HG03159 (cell line): ENCODE measurements at regions not wholly inside any gene's neighbourhood (a gene's known extent, or its start where the extent isn't known, plus 50 kb on each side); places are given as distances from the start of the nearest gene placed in this dataset.
A peak's percentile ranks its signal among the peaks of the same experiment; 100 is the strongest.

Experiments used
- ATAC-seq: cut with Tn5 transposase; IDR thresholded peaks from one replicate; pipeline ENCODE4 v1.9.1; 2021; ENCODE audit warnings: mild to moderate bottlenecking, moderate library complexity; ENCODE audit not compliant: unreplicated experiment

DNA sequence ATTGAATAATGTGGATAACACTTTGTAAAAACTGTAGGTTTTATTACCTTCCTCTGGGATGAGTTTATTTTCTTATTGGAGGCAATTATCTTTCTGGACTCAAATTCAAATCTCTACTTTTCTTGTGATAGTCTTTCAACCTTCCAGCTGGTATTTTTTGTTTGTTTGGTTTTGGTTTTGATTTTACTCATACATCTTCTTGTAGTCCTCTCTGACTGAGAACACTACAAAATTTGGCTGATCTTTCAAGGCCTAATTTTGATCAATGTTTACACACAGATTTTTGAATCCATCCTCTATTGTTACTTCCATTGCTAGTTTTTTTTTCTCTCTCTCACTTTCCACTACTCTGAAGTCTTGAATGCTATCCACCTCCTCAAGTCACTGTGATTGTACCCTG, 303.8 kb upstream of the NECTIN3 start:
- ATAC-seq: peak; percentile 80

DNA sequence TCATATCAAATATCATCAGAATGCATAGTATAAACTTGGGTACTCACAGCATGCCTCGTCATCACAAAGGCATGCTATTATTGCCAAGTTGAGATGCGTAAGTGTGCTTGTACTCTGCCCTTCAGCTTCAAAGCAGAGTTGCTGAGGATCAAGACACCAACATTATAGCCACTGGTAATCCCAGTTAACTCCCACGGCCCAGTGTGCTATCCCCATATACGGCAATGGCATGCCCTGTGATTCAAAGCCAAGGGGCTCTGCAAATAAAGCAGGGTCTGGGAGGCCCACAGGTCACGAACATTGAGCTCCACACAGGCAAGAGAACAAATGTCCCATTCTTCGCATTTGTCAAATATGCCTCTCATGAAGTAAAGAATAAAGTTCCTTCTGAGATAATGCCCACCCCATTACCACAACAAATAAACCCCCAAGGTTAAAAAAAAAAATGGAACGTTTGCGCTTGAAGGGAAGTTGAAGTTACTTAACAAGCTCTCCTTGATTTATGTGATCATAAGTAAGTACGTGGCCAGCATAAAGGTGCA, 298.1 kb upstream of the NECTIN3 start:
- no peak for ATAC-seq

GRCh38 chr3:110774496-110775265, 296.9 kb upstream of the NECTIN3 start:
- ATAC-seq: no peak

GRCh38 chr3:110779581-110779980, 292.0 kb upstream of the NECTIN3 start:
- ATAC-seq: no peak

- no peak for ATAC-seq
Measured at GRCh38 chr3:110783541-110783940, 288.1 kb upstream of the NECTIN3 start.

DNA sequence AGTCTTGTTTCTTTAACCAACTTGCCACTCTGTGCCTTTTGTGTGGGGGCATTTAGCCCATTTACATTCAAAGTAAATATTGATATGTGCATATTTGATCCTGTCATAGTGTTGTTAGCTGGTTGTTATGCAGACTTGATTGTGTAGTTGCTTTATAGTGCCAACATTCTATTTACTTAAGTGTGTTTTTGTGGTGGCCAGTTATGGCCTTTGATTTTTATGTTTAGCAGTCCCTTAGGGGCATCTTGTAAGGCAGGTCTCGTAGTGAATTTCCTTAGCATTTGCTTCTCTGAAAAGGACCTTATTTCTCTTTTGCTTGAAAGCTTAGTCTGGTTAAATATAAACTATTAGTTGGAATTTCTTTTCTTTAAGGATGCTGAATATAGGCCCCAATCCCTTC, 282.8 kb upstream of the NECTIN3 start:
- ATAC-seq: no peak

DNA sequence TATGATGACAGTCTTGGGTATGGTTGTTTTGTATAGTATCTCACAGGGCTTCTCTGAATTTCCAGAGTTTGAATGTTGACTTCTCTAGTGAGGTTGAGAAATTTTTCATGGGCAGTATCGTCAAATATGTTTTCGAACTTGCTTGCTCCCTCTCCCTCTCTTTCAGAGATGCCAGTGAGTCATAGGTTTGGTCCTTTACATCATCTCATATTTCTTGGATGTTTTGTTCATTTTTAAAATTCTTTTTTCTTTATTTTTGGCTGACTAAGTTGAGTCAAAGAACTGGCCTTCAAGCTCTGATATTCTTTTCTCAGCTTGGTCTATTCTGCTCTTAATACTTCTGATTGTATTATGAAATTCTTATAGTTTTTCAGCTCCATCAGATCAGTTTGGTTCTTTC, 282.3 kb upstream of the NECTIN3 start:
- no peak for ATAC-seq

DNA sequence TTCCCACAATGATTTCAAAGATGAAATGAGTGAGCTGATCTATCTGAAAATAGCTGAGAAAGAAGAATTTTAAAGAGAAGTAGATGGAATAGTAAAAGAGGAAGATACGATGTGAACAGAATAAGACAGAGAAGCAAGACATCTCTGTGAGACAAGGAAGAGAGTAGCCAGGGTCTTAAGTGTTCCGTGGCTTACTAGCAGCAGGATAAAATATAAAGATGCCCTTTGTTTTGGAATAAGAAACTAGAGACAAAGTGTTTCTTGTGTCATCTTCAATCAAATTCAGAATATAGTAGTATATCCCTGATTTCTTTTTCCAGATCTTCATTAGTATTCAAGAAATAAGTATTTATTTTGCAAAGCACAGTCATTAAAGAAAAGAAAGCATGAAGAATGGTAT, 281.0 kb upstream of the NECTIN3 start:
- ATAC-seq: no peak

GRCh38 chr3:110791995-110792686, 279.5 kb upstream of the NECTIN3 start:
- ATAC-seq: no peak

GRCh38 chr3:110793611-110794010, 278.0 kb upstream of the NECTIN3 start:
- ATAC-seq: no peak

GRCh38 chr3:110795163-110795562, 276.5 kb upstream of the NECTIN3 start:
- ATAC-seq: no peak

GRCh38 chr3:110799271-110799670, 272.3 kb upstream of the NECTIN3 start:
- ATAC-seq: no peak

- ATAC-seq: no peak
Measured at GRCh38 chr3:110804856-110805255, 266.8 kb upstream of the NECTIN3 start.

DNA sequence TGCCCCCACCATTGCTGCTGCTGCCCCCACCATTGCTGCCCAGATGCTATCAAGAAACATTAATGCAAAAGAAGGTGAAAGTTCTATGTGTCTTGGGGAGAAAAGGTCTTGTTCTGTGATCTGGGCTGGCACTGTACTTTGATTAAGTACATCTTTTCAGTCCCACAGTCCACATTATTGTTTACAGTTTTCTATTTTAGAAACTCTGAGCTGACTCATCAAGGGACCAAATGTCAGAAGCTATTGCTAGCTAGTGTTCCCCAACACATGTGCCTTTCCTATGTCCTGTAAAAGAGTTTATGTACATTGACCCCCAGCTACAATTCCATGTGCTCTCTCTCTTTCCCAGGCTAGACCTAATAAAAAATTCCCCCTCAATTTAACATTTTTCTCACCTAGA, 264.7 kb upstream of the NECTIN3 start:
- ATAC-seq: no peak

- no peak for ATAC-seq
Measured at GRCh38 chr3:110808630-110809029, 263.0 kb upstream of the NECTIN3 start.

DNA sequence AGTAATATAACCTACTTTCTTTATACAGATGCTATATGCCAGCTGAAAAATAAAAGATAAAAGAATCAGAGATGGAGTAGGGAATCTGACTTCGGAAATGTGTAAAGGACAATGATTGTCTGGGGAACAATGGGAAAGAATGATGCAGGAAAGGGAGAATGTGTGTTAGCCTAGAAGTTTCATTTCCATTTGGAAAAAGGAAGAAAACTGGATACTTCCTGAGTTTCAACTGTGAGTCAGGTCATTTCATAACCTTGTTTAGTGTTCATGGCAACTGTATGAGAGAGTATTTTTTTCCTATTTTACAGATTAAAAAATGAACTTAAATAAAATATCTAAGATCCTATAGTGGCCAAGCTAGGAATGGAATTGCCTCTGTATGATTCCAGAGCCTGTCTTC, 261.3 kb upstream of the NECTIN3 start:
- no peak for ATAC-seq

GRCh38 chr3:110811050-110811449, 260.6 kb upstream of the NECTIN3 start:
- no peak for ATAC-seq

- ATAC-seq: no peak
Measured at GRCh38 chr3:110813541-110813940, 258.1 kb upstream of the NECTIN3 start.

DNA sequence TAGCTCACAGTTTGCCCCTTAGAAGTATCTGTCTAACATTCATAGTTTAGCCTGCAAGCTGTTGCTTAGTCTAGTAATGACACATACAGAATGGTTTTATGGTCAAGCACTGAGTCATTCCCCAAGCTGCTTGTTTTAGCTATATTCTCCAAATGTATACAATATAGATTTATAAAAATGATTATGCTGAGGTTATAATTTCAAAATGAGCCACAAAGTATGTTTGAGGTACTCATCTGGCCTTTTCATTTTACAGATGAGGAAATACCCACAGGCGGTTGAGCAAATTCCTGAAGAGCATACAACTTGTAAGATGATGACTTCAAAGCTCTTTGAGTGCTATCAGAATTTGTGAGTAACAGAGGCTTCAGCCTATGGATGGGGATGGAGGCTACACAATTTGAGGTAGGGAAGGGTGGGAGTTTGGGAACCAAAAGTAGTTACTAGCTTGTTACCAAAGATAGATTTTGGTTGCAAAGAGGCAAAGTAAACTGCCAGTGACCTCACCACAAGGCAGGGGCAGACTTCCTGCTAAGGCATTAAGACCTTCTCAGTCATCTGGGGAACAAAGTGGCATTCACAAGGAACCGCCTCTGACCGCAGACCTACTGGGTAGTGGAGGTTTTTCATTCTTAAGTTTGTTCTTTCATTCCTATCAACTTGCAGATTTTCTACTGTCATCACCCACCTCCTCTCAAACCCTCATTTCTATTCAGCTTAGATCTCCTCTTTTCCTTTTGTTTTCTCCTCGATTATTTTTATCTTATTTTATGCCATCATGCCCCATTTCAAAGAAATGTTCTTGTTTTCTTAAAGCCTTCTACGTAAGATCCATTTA, 257.2 kb upstream of the NECTIN3 start:
- ATAC-seq: peak; percentile 81

DNA sequence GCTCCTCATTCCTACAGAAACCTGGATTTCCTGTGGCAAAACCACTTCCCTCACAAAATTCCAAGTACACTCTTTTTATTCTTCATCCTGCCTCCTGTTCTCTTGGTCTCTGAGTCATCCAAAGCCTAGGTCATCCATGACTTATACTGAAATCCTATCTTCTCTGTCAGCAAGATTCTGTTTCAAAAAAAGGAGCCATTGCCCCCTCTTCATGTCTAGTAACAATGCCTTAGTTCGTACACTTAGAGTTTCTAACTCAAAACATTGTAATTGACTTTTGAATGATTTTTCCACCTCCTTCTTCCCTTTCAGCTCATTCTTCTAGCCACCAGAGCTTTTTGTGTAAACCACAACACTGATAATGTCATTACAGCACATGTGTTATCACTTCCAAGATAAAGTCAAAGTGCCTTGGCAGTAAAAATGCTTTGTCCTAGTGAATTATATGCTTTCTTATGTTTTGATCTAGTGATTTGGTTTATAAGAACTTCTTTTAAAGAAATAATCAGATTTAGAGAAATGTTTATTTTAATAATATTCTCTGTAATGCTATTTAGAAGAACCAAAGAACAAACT, 256.5 kb upstream of the NECTIN3 start:
- no peak for ATAC-seq

GRCh38 chr3:110816008-110816407, 255.6 kb upstream of the NECTIN3 start:
- ATAC-seq: peak; percentile 48
